Upper lobe of right lung (tissue), 1 donor: ENCODE measurements at regions not wholly inside any gene's neighbourhood (a gene's known extent, or its start where the extent isn't known, plus 50 kb on each side); places are given as distances from the start of the nearest gene placed in this dataset.

Experiments used
- ATAC-seq: fragments of 200-7000 bp; cut with Tn5 transposase; one replicate; pipeline ENCODE4 v1.9.1; 2020; ENCODE audit warnings: mild to moderate bottlenecking, moderate library complexity
- DNase-seq: peaks from one replicate; pipeline ENCODE4 v3.0.0-alpha.2; 2020
- H3K27ac ChIP-seq: fragments of 200-600 bp; one replicate; pipeline ENCODE4 v1.8.0; 2022
- H3K27me3 ChIP-seq: fragments of 200-600 bp; one replicate; pipeline ENCODE4 v1.8.0; 2022; ENCODE audit warnings: mild to moderate bottlenecking
- H3K36me3 ChIP-seq: fragments of 200-600 bp; one replicate; pipeline ENCODE4 v1.8.0; 2022
- H3K4me1 ChIP-seq: fragments of 200-600 bp; one replicate; pipeline ENCODE4 v1.8.0; 2022
- H3K4me3 ChIP-seq: fragments of 200-600 bp; one replicate; pipeline ENCODE4 v1.8.0; 2022; ENCODE audit warnings: mild to moderate bottlenecking
- H3K9me3 ChIP-seq: fragments of 200-600 bp; one replicate; pipeline ENCODE4 v1.8.0; 2022
- intact Hi-C: fragments of 100-400 bp; cut with DNase I; formaldehyde crosslinking; loops from one replicate; pipeline ENCODE4 v1.11.0; 2022
- TF ChIP-seq, protein P1 (sequence below): fragments of 200-600 bp; IDR thresholded peaks from one replicate; pipeline ENCODE4 v1.8.0; 2022; ENCODE audit warnings: antibody characterized with exemption
- donor health status: DM: no; HTN: yes; CAD: no; lungs with severe emphysema.

DNA sequence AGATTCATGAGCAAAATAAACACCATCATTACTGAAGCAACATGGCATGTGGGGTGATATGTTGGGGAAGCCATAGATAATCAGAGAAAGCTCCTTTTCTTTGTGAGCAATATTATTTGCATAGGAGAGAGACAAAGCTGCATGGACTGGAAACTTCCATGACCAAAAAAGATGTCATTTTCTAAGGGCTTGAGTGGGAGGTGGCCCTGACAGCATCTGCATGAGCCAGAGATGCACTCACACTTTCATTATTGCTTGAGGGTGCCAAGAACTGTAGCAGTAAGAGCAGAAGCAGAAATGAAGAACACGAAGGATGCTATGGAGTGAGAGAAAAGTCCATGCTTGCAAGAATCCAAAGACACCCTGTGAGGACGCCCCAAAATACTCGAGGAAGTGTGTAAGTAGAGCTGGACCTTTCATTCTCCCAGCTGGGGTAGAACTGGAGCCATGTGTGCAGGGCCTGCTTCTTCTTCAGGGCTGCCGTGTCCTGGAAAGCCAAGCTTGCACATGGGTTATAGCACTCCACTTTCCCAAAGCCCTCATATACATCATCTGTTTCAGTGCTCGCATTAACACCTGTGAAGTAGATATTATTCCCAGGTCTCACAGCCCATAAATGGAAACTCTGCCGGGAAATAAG lies 851.2 kb downstream of the DHX35 start:
- ATAC-seq (no peak), DNase-seq (no peak)
- intact Hi-C loops: no loop called here
- Histone ChIP-seq H3K4me1 (no peaks in the 10 kb centered on the region), H3K36me3 (no peaks in the 10 kb centered on the region), H3K9me3 (no peaks in the 10 kb centered on the region), H3K4me3 (no peak overlapping the region), H3K27me3 (no peaks in the 10 kb centered on the region), H3K27ac (no peak overlapping the region)
- TF ChIP-seq, protein P1, sequence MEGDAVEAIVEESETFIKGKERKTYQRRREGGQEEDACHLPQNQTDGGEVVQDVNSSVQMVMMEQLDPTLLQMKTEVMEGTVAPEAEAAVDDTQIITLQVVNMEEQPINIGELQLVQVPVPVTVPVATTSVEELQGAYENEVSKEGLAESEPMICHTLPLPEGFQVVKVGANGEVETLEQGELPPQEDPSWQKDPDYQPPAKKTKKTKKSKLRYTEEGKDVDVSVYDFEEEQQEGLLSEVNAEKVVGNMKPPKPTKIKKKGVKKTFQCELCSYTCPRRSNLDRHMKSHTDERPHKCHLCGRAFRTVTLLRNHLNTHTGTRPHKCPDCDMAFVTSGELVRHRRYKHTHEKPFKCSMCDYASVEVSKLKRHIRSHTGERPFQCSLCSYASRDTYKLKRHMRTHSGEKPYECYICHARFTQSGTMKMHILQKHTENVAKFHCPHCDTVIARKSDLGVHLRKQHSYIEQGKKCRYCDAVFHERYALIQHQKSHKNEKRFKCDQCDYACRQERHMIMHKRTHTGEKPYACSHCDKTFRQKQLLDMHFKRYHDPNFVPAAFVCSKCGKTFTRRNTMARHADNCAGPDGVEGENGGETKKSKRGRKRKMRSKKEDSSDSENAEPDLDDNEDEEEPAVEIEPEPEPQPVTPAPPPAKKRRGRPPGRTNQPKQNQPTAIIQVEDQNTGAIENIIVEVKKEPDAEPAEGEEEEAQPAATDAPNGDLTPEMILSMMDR: no peak

DNA sequence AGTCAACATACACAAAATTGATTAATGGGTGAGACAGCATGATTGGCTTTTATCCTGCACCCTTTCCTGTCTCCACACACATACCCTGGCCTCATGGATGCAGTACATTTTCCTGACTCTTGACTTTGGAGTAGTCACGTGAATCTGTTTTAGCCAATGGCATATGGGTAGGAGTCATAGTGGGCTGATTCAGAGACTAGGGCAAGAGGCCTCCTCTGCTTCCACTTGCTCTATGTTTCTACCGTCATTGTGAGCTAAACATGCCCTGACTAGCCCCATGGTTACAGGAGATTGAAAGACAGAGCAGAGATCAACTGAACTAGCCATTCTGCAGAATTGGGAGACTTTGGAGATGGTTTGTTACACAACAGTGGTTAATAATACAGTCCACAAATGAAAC lies 850.0 kb downstream of the DHX35 start:
- DNase-seq: no peak
- no peak for ATAC-seq
- Histone ChIP-seq H3K4me3 (no peak overlapping the region), H3K4me1 (no peaks in the 10 kb centered on the region), H3K27me3 (no peaks in the 10 kb centered on the region), H3K9me3 (no peaks in the 10 kb centered on the region), H3K27ac (no peak overlapping the region), H3K36me3 (no peaks in the 10 kb centered on the region)
- intact Hi-C loops: no loop called here
- TF ChIP-seq, protein P1: no peak

DNA sequence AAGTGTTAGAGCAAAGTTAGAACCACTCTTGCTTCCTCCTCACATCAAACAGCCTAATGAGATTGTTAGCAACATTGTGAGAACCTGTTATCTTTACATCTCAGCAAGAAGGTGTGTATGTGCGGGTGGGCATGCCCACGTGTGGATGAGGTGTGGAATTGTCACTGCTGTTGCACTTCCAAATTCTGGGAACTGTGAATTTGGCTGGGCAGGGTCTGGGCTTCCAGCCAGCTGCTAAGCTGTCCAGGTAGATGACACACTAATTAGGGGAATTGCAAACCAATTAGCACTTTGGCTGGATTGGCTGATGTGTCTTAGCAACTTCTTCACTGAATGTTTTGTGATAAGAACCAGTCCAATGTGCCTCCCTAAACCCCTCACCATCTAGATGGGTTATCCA lies 848.2 kb downstream of the DHX35 start:
- intact Hi-C loops: no loop called here
- Histone ChIP-seq H3K27ac (no peak overlapping the region), H3K9me3 (no peaks in the 10 kb centered on the region), H3K4me3 (no peak overlapping the region), H3K4me1 (no peaks in the 10 kb centered on the region), H3K36me3 (no peaks in the 10 kb centered on the region), H3K27me3 (no peaks in the 10 kb centered on the region)
- ATAC-seq (no peak), DNase-seq (no peak)
- TF ChIP-seq, protein P1: no peak

DNA sequence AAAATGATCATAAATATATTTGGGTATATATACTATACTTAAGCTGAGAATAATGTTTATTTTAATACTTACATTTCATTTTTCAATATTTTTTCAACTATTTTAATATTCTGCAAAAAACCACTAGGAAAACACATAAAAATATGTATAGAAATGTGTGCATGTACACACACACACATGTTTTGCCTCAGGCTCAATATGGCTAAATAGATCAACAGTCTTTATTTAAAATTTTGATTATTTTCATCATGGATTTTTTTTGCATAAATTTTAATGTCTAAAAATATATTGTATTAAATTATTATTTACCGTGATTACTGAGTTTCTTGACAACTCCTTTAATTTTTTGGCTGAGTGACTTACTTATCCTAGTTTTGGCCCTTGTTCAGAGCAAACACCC lies 846.5 kb downstream of the DHX35 start:
- no peaks in the 10 kb centered on the region for H3K4me1 ChIP-seq
- TF ChIP-seq, protein P1: no peak
- H3K27ac ChIP-seq: no peak overlapping the region
- H3K9me3 ChIP-seq: no peaks in the 10 kb centered on the region
- intact Hi-C loops: no loop called here
- no peak overlapping the region for H3K4me3 ChIP-seq
- ATAC-seq (no peak), DNase-seq (no peak)
- H3K36me3 ChIP-seq: no peaks in the 10 kb centered on the region
- H3K27me3 ChIP-seq: no peaks in the 10 kb centered on the region

DNA sequence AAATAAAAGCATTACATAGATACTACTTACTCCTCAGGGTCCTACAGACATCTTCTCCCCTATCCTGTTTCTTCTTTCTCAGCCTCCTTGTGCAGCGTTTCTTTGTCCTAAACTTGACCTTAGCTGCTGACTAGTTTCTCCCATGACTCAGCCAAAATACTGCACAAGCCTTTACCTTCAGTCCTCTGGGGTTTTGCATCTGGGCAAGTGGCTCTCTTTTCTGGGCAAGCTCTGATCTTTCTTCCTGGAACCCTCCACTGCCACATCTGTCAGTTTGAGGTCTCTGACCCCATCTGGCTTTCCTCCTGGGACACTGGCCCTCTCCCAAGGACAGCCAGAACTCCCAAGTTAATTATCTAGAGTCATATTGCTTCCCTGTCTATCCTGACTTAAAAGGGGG lies 838.4 kb downstream of the DHX35 start:
- H3K27ac ChIP-seq: no peak overlapping the region
- TF ChIP-seq, protein P1: no peak
- intact Hi-C loops: no loop called here
- ATAC-seq (no peak), DNase-seq (no peak)
- peaks cover 5% of the 10 kb centered on the region for H3K4me1 ChIP-seq
- no peak overlapping the region for H3K4me3 ChIP-seq
- no peaks in the 10 kb centered on the region for H3K27me3 ChIP-seq
- no peaks in the 10 kb centered on the region for H3K9me3 ChIP-seq
- no peaks in the 10 kb centered on the region for H3K36me3 ChIP-seq

DNA sequence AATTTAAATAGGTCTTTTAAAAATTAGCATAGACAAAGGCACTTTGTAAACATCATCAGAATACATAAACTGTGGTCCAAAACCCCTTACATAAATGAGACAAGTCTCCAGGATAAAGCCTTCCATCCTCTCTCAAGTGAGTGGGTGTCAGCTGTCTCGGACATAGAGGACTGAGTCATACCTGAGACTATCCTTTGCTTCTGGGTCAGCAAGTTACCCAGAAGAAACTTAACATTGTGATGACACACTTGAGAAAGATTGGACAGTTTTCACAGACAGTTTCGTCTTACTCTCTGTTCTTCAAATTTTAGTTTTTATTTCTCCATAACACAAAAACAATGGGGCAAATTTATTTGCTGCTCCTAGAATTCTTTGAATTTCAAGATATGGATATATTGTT lies 838.0 kb downstream of the DHX35 start:
- TF ChIP-seq, protein P1: no peak
- no peak for ATAC-seq
- H3K36me3 ChIP-seq: no peaks in the 10 kb centered on the region
- no peak for DNase-seq
- no peaks in the 10 kb centered on the region for H3K9me3 ChIP-seq
- H3K27me3 ChIP-seq: no peaks in the 10 kb centered on the region
- no peak overlapping the region for H3K4me3 ChIP-seq
- no peak overlapping the region for H3K27ac ChIP-seq
- intact Hi-C loops: no loop called here
- H3K4me1 ChIP-seq: peaks cover 5% of the 10 kb centered on the region
